ENCODE measurements at regions not wholly inside any gene's neighbourhood (a gene's known extent, or its start where the extent isn't known, plus 50 kb on each side); places are given as distances from the start of the nearest gene placed in this dataset.

DNA sequence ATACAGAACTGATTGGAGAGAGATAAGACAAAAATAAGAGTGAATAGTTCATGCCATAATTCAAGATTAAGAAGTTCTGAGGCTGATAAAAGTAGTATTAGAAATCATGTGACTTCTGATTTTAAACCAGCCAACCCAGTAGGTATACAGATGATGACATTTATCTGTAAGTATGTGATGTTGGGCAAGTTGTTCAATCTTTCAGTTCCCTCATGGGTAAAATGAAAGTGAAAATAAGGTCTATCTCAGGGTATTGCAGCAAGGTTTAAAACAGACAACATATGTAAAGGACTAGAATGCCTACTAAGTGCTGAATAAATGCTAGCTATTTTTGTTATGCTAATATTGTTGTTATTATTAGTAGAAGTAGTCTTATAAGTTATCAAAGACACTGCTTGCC lies 1055.7 kb downstream of the NAALADL2 start:
- no peak for DNase-seq

GRCh38 chr3:175913286-175913685 lies 1054.2 kb downstream of the NAALADL2 start:
- no peak for DNase-seq

- DNase-seq, result no peak
Measured at GRCh38 chr3:175911937-175912336, 1052.8 kb downstream of the NAALADL2 start.

- DNase-seq, result no peak
Measured at GRCh38 chr3:175902226-175902625, 1043.1 kb downstream of the NAALADL2 start.

GRCh38 chr3:175898194-175898593 lies 1039.1 kb downstream of the NAALADL2 start:
- DNase-seq, result no peak

DNA sequence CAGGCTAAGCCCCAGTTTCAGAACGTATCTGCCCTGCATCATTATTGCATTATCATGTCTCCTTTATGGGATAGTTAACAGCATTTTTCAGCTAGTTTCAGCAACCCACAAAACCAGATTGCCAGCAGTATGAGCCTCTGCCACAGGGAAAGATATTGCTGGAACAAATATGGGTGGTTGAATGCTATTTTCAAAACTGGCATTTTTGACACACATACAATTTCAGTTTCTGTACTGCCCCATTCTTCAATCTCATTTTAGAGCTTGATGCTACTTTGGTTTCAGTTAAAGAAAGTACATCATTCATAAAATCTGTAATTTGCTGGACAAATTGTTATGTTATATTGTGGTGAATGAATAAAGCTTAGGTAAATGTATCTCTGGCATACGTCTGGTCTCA lies 1037.5 kb downstream of the NAALADL2 start:
- no peak for DNase-seq

- no peak for DNase-seq
Measured at GRCh38 chr3:175895731-175896130, 1036.6 kb downstream of the NAALADL2 start.

DNA sequence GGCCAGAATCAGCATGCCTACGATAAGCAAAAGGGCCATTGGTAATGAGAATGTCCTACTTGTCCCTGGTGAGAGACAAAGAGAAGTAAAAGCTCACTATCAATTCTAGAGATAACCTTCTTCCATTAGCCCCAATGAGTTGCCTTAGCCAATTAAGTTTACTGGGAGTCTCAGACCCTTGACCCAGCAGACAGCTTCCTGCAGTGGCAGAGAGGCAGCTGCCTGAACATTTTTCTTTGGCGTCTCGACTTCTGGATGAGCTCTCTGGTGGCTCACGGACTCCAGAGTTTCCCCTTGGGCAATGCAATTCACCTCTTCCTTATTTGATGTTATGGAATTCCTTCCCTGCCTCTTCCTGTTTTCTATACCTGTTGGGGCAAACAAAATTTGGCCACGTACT lies 1034.4 kb downstream of the NAALADL2 start:
- no peak for DNase-seq

- DNase-seq, result no peak
Measured at GRCh38 chr3:175890066-175890465, 1030.9 kb downstream of the NAALADL2 start.

DNA sequence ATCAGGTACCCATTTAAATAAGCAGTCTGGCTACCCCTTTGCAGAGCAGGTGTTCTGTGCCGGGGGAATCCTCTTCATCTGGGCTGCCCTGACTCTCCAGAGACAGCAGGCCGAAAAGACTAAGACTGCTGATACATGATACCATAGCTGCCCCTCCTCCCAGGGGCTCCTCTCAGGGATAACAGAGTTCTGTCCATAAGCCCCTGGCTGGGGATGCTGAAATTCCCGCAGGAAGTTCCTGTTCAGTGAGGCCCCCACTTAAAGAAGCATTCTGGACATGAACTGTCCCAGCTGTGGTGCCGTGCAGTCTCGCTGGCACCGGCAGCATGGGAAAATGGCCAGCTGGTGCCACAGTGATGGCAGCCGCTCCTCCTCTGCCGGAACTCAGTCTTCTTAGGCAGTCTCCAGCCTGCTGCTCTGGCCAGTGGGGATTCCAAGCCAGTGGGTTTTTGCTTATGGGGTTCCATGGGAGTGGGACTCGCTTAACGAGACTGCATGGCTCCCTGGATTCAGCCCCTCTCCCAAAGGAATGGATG lies 1026.2 kb downstream of the NAALADL2 start:
- no peak for DNase-seq

GRCh38 chr3:175879417-175879816 lies 1020.3 kb downstream of the NAALADL2 start:
- no peak for DNase-seq

DNA sequence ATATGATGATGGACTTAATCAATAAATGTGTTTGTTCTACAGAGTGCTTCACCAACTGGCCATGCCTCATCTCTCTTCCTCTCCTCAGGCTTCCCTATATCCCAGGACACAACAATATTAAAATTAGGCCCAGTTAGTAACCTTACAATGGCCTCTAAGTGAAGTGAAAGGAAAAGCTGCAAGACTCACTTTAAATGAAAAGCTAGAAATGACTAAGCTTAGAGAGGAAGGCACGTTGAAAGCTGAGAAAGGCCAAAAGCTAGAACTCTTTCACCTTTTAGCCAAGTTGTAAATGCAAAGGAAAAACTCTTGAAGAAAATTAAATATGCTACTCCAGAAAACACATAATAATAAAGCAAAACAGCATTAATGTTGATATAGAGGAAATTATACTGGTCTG lies 1010.3 kb downstream of the NAALADL2 start:
- DNase-seq, result no peak

DNA sequence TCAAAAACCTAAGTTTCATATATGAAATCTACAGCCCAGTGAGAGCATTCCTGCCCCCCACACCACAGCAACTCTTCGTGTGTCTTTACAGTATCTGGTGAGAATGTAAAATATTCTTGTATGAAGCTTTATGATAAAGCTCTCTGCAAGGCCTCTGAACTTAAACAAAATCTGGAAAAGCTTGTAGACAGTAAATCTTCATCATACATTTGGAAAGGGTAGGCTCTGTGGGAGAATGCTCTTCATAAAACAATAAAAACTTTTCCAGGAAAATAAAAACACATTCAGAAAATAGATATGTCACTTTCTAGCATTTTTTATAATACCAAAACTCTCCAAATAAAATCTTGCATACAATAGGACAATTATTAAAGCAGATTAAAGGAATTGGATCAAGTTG lies 1009.5 kb downstream of the NAALADL2 start:
- no peak for DNase-seq

DNA sequence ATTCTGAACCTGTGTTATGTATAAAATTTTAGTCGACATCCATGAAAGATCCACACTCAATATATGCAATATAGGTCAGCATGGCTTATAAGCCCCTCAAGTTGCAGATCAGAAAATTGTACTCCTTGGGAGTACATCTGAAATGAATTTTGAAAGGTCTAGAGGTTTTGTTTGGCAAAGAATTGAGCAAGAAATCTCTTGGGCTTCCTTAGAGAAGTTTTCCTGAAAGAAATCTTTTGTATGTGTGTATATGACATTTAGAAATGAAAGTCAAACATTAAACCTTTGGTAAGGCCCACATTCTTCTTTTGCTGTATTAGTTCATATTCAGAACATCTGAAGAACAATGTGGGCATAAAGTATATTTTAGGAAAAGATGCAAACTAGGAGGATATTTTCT lies 1006.6 kb downstream of the NAALADL2 start:
- DNase-seq, result no peak

DNA sequence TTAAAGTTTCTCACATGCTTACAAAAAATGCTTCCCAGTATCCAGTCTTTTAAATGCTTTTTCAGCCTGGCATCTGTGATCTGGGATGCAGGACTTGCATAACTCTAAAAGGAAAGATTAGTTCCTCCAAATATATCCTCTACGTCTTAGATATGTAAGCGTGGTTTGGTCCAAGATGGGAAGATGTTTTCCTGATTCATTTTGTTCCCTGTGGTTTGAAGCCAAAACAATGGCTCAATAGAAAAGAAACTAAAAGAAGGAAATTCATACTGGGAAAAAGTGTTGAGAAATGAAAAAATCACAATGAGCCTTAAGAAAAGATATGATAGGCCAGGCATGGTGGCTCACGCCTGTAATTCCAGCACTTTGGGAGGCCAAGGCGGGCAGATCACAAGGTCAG lies 1002.8 kb downstream of the NAALADL2 start:
- no peak for DNase-seq

Measured in activated CD4-positive, alpha-beta T cell treated with anti-CD3 and anti-CD28 coated beads, Interleukin-2, amount 50 U/mL, for 1 hour (primary cell).